ENCODE measurements at regions not wholly inside any gene's neighbourhood (a gene's known extent, or its start where the extent isn't known, plus 50 kb on each side); places are given as distances from the start of the nearest gene placed in this dataset.

- no peak overlapping the region for H3K27ac ChIP-seq
- TF ChIP-seq CTCF (IDR thresholded peaks at IDR 0.05) (no peak), POLR2AphosphoS5 (IDR thresholded peaks at IDR 0.05) (no peak), POLR2A (IDR thresholded peaks at IDR 0.05) (no peak), EP300 (IDR thresholded peaks at IDR 0.05) (no peak)
These were observed 249.0 kb upstream of the ZP4 start for GRCh38 chr1:238139713-238140112.

GRCh38 chr1:238138059-238138626 lies 247.4 kb upstream of the ZP4 start:
- no peaks in the 10 kb centered on the region for H3K9me3 ChIP-seq
- H3K27me3 ChIP-seq: no peaks in the 10 kb centered on the region
- H3K4me3 ChIP-seq: no peak overlapping the region
- no peak for TF ChIP-seq CTCF (IDR thresholded peaks at IDR 0.05)
- TF ChIP-seq EP300 (IDR thresholded peaks at IDR 0.05): no peak
- no peak for TF ChIP-seq POLR2AphosphoS5 (IDR thresholded peaks at IDR 0.05)
- TF ChIP-seq POLR2A (IDR thresholded peaks at IDR 0.05): no peak
- 82 to 85% methylated on average over 6 of the region's 6 CpGs for WGBS, 2 donors
- ATAC-seq (ENCODE audit: low FRiP score in 2 of 2) (no peak), DNase-seq (no peak)
- H3K4me1 ChIP-seq: no peaks in the 10 kb centered on the region
- no peak overlapping the region for H3K27ac ChIP-seq
- H3K36me3 ChIP-seq: no peaks in the 10 kb centered on the region

More at GRCh38 chr1:238139713-238140112, 249.0 kb upstream of the ZP4 start:
- H3K36me3 ChIP-seq: no peaks in the 10 kb centered on the region
- H3K9me3 ChIP-seq: no peaks in the 10 kb centered on the region
- WGBS, 2 donors: 30 to 38% methylated on average over 2 of the region's 2 CpGs
- no peak overlapping the region for H3K4me3 ChIP-seq
- H3K27me3 ChIP-seq: no peaks in the 10 kb centered on the region
- H3K4me1 ChIP-seq: no peaks in the 10 kb centered on the region
- DNase-seq (no peak), ATAC-seq (ENCODE audit: low FRiP score in 2 of 2) (no peak)

GRCh38 chr1:238135708-238136664 lies 245.3 kb upstream of the ZP4 start:
- ATAC-seq (ENCODE audit: low FRiP score in 2 of 2) (no peak), DNase-seq (peak in 1 of 2 donors; percentile 26)
- H3K4me3 ChIP-seq: no peak overlapping the region
- no peak overlapping the region for H3K27ac ChIP-seq
- TF ChIP-seq CTCF (IDR thresholded peaks at IDR 0.05) (no peak), POLR2AphosphoS5 (IDR thresholded peaks at IDR 0.05) (no peak), POLR2A (IDR thresholded peaks at IDR 0.05) (no peak), EP300 (IDR thresholded peaks at IDR 0.05) (no peak)
- H3K9me3 ChIP-seq: no peaks in the 10 kb centered on the region
- WGBS, 2 donors: 59 to 60% methylated on average over 3 of the region's 3 CpGs
- H3K36me3 ChIP-seq: no peaks in the 10 kb centered on the region
- H3K27me3 ChIP-seq: no peaks in the 10 kb centered on the region
- no peaks in the 10 kb centered on the region for H3K4me1 ChIP-seq

- WGBS, 2 donors: 51 to 60% methylated on average over 2 of the region's 2 CpGs
These were observed 239.0 kb upstream of the ZP4 start for GRCh38 chr1:238129677-238130076.

More at GRCh38 chr1:238129677-238130076, 239.0 kb upstream of the ZP4 start:
- no peak for TF ChIP-seq POLR2AphosphoS5 (IDR thresholded peaks at IDR 0.05)
- no peak for TF ChIP-seq EP300 (IDR thresholded peaks at IDR 0.05)
- TF ChIP-seq POLR2A (IDR thresholded peaks at IDR 0.05): no peak
- TF ChIP-seq CTCF (IDR thresholded peaks at IDR 0.05): no peak
- no peaks in the 10 kb centered on the region for H3K4me1 ChIP-seq
- DNase-seq: no peak
- H3K36me3 ChIP-seq: no peaks in the 10 kb centered on the region
- H3K9me3 ChIP-seq: no peaks in the 10 kb centered on the region
- no peak overlapping the region for H3K4me3 ChIP-seq
- H3K27me3 ChIP-seq: no peaks in the 10 kb centered on the region
- no peak for ATAC-seq (ENCODE audit: low FRiP score in 2 of 2)
- H3K27ac ChIP-seq: no peak overlapping the region

Data from upper lobe of left lung (tissue), 6 donors.